ENCODE measurements at regions not wholly inside any gene's neighbourhood (a gene's known extent, or its start where the extent isn't known, plus 50 kb on each side); places are given as distances from the start of the nearest gene placed in this dataset.
"Not testable (repeated sequence)": the region's sequence is repeated elsewhere in the genome, so short reads cannot be mapped to it uniquely, and the experiment has no call there.

DNA sequence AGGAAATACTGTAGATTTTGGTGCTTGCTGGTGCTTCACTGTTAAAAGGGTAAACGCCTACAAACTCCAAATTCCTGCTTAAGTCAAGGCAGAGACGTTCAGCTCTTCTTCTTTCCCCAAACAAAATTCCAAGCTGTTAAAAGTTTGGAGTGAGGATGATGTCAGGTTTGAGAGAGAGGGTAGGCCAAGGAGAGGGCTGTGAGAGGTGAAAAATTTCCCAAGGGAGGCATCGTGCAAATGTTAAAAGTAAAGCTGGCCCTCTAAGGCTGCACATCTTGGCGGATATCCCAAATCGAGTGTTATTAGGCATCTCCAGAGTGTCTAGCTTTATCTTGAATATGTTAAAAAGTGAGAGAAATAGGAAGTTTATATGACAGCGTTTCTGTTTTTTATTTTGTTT lies 651.8 kb downstream of the QKI start:
- DNase-seq (ENCODE audit: low read depth in 4 of 4, low spot score in 3 of 4) = no peak

DNA sequence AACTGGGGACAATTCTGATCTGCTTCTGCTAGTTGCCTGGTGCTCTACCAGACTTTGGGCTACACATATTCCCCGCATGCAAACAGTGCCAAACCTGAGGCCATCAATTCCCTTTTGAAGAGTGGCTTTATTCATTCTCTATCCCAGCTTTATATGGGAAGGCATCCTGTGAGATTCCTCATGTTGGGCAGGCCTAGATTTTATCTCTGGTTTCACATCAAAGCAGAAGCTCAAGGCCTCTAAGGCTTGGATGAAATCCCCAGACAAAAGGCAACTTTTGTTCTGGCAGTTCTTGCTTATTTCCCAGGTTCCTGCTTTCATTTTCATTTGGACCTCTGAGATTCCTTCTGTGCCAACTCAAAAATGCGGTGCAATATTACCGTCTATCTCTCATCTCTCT lies 648.8 kb downstream of the QKI start:
- DNase-seq (ENCODE audit: low read depth in 4 of 4, low spot score in 3 of 4) = no peak

GRCh38 chr6:164062872-164063271 lies 648.4 kb downstream of the QKI start:
- DNase-seq (ENCODE audit: low read depth in 4 of 4, low spot score in 3 of 4) = no peak

DNA sequence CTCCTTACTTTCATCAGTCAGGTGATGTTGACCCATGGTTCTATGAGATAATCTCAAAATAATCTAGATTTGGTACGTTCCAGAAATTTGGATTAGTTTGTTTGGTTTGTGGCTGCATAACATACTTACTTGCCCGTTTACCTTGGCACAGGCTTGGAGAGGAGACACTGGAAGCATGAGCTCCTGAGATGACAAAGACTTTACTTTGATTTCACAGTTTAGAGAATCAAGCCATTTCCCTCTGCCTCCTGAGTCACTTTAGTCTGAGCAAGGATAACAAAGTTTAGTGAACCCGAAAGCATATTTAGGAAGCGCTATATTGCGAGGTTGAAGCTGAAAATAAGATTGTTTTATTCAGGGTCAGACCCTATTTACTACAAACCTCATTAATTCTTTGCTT lies 643.4 kb downstream of the QKI start:
- no peak for DNase-seq (ENCODE audit: low read depth in 4 of 4, low spot score in 3 of 4)

DNA sequence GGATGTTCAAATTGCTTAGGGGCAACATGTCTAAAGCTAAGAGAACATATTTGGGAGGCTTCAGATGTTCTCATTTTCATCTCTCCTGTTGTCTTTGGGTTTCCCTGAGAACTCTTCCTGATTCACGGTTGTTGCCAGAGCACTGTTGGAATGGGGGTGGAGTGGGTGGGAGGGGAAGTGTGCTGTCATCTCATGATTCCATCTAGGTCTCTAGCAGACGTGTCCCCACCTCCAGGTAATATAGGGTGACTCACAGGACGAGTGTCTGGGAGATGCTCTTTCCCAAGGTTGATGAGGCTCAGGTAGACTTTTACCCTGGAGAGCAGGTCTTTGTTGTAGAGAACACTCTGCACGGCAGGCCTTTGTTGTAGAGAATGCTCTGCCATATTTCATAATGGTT lies 636.9 kb downstream of the QKI start:
- no peak for DNase-seq (ENCODE audit: low read depth in 4 of 4, low spot score in 3 of 4)

- no peak for DNase-seq (ENCODE audit: low read depth in 4 of 4, low spot score in 3 of 4)
Measured at GRCh38 chr6:164049517-164049988, 635.0 kb downstream of the QKI start.

DNA sequence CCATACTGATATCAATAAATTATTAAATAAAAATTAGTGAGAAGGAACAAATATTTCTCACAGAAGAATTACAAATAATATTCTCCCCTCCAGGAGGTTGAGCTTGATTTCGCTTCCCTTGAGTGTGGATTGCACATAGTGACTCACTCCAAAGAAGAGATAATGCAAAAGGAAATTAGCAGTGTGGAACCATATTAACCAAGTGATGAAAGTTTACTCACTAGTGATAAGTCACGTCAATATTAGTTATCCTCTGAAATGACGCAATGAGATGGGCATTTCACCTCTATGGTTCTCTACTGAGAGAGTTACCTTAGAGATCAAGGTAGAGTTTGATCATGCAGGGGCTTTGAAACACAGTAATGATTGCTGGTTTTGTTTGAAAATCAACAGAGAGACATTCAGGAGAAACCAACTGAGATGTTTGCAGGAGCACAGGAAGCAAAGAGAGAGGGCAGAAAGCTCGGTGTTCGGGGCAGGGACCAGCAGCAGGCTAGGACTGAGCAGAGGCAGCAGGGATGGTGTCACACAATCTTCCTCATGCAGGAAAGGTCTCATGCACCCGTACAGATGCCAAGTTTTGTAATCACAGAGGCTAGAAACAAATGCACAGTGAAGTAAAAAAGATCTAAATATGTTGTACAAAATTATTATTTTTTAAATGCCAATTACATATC lies 634.5 kb downstream of the QKI start:
- DNase-seq (ENCODE audit: low read depth in 4 of 4, low spot score in 3 of 4) = no peak

- DNase-seq (ENCODE audit: low read depth in 4 of 4, low spot score in 3 of 4) = no peak
Measured at GRCh38 chr6:164045082-164045481, 630.6 kb downstream of the QKI start.

- DNase-seq (ENCODE audit: low read depth in 4 of 4, low spot score in 3 of 4) = not testable (repeated sequence)
Measured at GRCh38 chr6:164043656-164044055, 629.1 kb downstream of the QKI start.

- no peak for DNase-seq (ENCODE audit: low read depth in 4 of 4, low spot score in 3 of 4)
Measured at GRCh38 chr6:164042212-164042611, 627.7 kb downstream of the QKI start.

- DNase-seq (ENCODE audit: low read depth in 4 of 4, low spot score in 3 of 4) = no peak
Measured at GRCh38 chr6:164040994-164041393, 626.5 kb downstream of the QKI start.

DNA sequence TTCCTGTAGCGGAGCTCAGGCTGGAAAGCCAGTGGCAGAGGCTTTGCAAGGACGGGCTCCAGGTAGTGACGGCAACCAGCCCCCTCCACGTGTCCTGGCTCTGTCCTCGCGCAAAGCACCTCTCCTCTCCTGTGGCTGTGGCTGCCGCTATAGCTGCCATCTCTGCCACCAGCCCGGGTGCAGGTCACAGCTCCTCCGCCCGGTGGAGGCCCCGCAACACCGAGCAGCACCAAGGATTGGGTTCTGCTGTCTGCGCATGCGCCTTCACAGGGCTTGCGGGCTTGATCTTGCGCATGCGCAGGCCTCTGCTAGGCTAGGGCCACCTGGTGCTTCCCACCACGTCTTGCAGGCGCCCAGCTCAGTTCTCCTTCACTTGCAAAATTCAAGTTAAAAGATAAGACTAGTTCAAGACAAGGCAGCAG lies 625.4 kb downstream of the QKI start:
- no peak for DNase-seq (ENCODE audit: low read depth in 4 of 4, low spot score in 3 of 4)

GRCh38 chr6:164037171-164037870 lies 622.8 kb downstream of the QKI start:
- DNase-seq (ENCODE audit: low read depth in 4 of 4, low spot score in 3 of 4) = no peak

DNA sequence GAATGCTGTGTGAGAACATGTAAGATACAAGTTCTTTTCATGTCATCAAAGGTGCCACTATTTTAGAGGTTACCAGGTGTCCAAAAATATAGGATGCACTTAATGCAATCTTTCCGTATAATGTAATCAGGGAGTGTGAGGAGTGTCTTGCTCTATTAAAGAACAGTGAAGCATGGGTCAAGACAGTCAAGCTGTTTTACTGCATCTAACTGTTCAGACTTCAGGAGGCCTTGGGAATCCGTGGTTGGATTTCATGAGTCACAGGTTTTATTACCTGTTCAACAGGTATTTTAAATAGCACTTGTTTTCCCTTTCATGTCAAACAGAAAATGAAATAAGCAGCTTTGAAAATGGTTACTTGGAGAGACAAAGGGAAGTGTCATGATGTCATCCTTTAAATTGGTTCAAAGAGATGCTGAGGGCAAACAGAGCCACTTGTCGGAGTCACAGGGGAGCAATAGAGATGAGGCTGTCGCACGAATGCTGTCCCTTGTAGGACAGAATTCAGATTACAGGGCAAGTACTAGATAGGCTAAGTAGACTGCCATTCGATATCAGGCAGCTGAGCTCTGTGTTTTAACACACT lies 621.5 kb downstream of the QKI start:
- no peak for DNase-seq (ENCODE audit: low read depth in 4 of 4, low spot score in 3 of 4)

GRCh38 chr6:164034602-164035140 lies 620.2 kb downstream of the QKI start:
- no peak for DNase-seq (ENCODE audit: low read depth in 4 of 4, low spot score in 3 of 4)

DNA sequence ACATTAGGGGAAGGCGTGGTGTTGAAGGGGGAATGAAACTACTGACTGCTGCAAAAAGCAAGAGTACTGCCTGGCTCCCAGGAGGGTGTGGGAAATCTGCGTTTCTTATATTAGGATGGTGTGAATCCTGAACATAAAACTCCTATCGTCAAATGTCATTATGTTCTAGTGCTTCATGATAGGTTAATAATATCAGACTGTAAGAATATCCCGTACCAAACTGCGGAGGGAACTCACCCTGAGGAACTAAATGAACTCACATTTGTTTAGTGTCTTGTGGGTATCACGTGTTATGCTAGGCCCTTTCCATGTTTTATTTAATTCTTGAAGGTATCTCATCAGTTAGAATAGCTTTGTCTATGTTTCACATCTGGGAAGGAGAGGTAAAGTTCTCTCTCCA lies 610.7 kb downstream of the QKI start:
- no peak for DNase-seq (ENCODE audit: low read depth in 4 of 4, low spot score in 3 of 4)

- DNase-seq (ENCODE audit: low read depth in 4 of 4, low spot score in 3 of 4) = no peak
Measured at GRCh38 chr6:164023535-164023934, 609.0 kb downstream of the QKI start.

DNA sequence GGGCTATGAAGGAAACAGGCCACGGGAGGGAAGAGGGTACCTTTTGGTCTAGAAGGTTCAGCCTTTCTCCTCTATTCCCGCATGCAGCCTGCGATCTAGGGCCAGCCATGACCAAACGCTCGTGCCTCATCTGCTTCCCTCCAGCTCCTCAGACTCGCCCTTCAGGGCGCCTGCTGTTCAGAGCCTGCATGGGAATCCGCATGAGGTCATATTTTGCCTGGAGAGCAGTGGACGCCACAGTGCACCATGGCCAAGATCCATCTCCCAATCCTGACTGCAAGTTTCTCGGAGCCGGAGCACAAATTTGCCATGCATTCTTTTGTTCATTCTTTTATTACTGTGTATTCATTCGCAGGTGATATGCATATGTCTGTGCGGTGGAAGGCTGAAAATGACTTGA lies 608.1 kb downstream of the QKI start:
- DNase-seq (ENCODE audit: low read depth in 4 of 4, low spot score in 3 of 4) = no peak

DNA sequence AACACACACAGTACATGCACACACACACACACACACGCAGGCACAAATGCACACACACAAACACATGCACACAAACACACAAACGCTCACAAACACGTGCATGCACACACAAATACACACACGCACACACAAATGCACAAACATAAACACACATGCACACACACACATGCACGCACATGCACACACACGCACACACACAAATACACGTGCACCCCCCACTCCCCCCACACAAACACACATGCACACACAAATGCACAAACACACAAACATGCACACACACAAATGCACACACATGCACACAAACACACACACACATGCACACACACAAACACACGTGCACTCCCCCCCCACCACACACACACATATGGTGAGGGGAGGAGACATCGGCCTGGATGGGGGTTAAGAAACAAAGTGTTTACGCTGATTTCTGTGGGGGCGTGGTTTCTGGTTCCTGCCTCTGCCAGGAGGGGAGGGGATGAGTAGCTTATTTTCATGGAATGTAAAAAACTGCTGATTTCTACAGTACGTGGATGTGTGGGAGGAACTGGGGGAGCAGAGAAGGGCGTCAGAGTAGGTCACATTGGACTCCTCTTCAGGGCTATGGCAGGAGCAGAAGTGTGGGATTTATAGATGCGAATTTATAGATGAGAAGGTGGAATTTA lies 607.2 kb downstream of the QKI start:
- DNase-seq (ENCODE audit: low read depth in 4 of 4, low spot score in 3 of 4) = no peak

DNA sequence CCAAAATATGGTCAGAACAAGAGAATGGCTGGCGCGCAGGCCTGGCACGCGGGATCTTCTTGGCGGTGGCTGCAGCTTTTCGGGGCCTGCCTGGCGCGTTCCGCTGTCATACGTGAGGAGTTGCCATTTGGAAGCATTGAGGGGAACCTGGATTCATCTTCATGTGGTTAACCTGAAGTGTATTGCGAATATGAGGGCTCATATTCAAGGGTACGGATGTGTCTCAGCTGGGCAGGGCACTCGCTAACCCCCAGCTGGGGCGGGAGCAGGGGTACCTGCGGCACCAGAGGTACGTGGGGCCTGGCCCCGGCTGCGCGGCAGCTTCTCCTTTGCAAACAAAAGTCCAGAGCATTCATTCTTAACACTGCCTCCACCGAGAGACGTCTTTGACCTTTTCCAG lies 605.6 kb downstream of the QKI start:
- no peak for DNase-seq (ENCODE audit: low read depth in 4 of 4, low spot score in 3 of 4)

DNA sequence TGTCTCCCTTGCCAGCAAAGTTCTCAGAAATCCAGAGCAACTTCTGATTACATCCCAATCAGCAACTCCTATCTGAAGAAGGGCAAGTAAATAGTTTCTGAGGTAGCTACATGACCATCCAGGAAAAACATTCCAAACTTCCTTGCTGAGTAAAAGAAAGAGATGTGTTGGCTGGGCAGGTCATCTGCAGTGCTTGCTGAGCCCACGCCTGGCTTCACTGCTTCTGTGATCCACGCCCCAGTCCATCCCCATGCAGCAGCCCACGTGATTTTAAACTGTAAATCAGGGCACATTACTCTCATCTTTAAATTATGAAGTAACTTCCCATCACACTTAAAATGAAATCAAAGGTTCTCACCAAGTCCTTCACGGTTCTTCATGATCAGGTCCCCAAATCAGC lies 603.6 kb downstream of the QKI start:
- no peak for DNase-seq (ENCODE audit: low read depth in 4 of 4, low spot score in 3 of 4)
